NB4 (cell line): ENCODE measurements at regions not wholly inside any gene's neighbourhood (a gene's known extent, or its start where the extent isn't known, plus 50 kb on each side); places are given as distances from the start of the nearest gene placed in this dataset.

Experiments used
- DNase-seq: peaks from one replicate; pipeline ENCODE4 v3.0.0; 2010; ENCODE audit warnings: low read depth
- H3K4me3 ChIP-seq: one replicate; pipeline ENCODE4 v1.5.1; 2011; ENCODE audit warnings: mild to moderate bottlenecking, low read depth, low read length, moderate library complexity
- MYC ChIP-seq: IDR thresholded peaks from 2 replicates; pipeline ENCODE4 v1.6.1; 2011; ENCODE audit warnings: low read depth, low read length
- POLR2A ChIP-seq: IDR thresholded peaks from 2 replicates; pipeline ENCODE4 v1.6.1; 2011; ENCODE audit warnings: mild to moderate bottlenecking; ENCODE audit not compliant: insufficient read length; ENCODE audit errors: extremely low read depth
- TF ChIP-seq, protein P1 (sequence below): IDR thresholded peaks from 2 replicates; pipeline ENCODE4 v1.6.1; 2011; ENCODE audit warnings: low read depth, low read length
- TF ChIP-seq, protein P2 (sequence below): IDR thresholded peaks from one replicate; pipeline ENCODE4 v1.5.1; 2012; ENCODE audit warnings: low read depth, low read length

DNA sequence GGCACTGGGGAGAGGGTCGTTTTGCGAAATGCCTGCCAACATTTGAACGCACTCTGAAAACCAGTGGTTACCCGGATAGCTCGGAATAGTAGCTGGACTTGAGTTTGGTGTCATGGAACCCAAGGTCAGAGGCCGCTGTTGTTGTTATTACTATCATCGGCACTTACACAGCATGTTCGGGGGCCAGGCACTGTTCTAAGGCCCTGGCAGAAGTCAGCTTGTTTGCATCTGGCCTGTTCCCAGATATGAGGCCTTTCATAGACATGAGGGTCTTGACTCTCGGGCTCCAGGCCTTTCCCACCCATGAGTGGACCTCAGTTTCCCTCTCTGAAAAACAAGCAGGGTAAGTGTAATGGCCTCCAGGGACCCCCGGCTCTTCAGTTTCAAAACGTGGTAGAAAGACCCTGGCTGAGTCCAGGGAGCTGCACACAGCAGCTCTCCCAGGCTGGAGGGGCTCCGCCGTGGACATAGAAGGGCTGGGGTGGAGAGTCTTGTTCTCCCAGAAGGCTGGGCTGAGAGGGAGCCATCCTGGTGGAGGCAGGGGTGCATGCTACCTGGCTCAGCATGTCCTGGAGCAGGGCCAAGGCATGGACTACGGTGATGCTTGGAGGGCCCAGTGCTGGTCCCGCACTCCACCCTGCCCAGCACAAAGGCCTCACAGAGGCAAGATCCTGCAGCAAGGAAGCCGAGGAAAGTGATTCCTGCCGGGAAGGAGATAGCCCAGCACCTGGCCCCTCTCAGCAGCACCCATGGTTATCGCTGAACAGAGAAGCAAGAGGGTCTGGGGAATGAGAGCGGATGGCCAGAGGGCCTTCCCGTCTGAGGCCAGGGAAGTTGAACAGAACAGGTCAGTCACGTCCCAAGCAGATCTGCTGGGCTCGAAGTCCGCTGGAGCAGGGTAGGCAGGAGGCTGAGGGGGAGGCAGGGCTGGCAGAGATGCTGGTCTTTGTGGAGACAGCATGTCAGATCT, 63.5 kb upstream of the C14orf180 start:
- TF ChIP-seq, protein P1, sequence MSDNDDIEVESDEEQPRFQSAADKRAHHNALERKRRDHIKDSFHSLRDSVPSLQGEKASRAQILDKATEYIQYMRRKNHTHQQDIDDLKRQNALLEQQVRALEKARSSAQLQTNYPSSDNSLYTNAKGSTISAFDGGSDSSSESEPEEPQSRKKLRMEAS = no peak
- TF ChIP-seq MYC (no peak), POLR2A (no peak)
- TF ChIP-seq, protein P2, sequence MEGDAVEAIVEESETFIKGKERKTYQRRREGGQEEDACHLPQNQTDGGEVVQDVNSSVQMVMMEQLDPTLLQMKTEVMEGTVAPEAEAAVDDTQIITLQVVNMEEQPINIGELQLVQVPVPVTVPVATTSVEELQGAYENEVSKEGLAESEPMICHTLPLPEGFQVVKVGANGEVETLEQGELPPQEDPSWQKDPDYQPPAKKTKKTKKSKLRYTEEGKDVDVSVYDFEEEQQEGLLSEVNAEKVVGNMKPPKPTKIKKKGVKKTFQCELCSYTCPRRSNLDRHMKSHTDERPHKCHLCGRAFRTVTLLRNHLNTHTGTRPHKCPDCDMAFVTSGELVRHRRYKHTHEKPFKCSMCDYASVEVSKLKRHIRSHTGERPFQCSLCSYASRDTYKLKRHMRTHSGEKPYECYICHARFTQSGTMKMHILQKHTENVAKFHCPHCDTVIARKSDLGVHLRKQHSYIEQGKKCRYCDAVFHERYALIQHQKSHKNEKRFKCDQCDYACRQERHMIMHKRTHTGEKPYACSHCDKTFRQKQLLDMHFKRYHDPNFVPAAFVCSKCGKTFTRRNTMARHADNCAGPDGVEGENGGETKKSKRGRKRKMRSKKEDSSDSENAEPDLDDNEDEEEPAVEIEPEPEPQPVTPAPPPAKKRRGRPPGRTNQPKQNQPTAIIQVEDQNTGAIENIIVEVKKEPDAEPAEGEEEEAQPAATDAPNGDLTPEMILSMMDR = no peak
- no peak for DNase-seq
- H3K4me3 ChIP-seq = no peak overlapping the region

DNA sequence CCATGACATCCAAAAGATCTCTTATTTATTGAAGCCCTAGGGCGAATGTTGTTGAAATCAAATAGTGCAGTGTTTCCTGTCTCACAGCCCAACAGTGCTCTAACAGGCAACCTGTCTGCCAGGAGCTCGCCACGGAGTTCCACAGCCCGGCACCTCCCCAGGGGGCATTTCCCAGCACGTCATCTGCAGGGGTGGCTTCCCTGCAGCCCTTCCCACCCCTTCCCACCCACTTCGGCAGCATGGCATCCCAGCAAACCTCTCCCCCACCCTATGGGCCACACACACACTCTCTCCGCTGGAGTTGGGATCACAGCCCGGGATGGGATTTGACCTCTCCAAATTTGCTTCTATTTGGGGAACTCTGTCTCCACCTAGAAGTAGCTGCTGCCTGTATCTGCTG, 62.7 kb upstream of the C14orf180 start:
- H3K4me3 ChIP-seq = no peak overlapping the region
- DNase-seq = no peak
- TF ChIP-seq, protein P1 = no peak
- TF ChIP-seq POLR2A (no peak), MYC (no peak)
- TF ChIP-seq, protein P2 = no peak

DNA sequence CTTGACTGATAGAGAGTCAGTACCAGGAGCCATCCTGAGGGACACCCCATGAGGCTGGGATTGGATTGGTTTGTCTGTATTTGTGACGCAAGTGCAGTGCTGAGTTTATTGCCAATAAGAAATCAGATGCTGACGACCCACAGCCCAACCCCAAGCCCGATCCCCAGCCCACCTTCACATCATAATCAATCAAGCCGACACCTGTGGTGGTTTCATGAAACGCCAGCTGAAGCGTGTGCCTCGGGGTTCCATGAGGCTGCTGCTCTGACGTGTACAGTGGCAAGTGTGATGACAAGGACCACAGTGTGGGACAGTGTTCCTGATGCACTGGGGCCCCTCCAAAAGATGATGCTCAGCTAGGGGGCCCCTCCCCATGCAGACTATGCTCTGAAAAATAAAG, 62.1 kb upstream of the C14orf180 start:
- TF ChIP-seq, protein P2 = no peak
- TF ChIP-seq MYC (no peak), POLR2A (no peak)
- TF ChIP-seq, protein P1 = no peak
- no peak overlapping the region for H3K4me3 ChIP-seq
- no peak for DNase-seq

DNA sequence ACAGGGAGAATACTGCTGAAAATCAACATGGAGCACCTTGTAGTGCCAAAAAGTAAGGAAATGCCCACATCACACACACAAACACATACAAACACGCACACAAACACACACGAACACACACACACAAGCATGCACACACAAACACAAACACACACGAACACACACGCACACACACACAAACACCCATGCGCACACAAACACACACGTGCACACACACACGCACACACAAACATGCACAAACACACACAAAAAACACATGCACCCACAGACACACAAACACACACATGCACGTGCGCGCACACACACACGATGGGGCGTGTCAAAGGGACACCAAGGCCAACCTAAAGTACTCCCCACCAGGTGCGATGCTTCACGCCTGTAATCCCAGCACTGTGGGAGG, 61.7 kb upstream of the C14orf180 start:
- no peak for DNase-seq
- TF ChIP-seq POLR2A = no peak
- no peak for TF ChIP-seq MYC
- TF ChIP-seq, protein P1 = no peak
- TF ChIP-seq, protein P2 = no peak
- no peak overlapping the region for H3K4me3 ChIP-seq

DNA sequence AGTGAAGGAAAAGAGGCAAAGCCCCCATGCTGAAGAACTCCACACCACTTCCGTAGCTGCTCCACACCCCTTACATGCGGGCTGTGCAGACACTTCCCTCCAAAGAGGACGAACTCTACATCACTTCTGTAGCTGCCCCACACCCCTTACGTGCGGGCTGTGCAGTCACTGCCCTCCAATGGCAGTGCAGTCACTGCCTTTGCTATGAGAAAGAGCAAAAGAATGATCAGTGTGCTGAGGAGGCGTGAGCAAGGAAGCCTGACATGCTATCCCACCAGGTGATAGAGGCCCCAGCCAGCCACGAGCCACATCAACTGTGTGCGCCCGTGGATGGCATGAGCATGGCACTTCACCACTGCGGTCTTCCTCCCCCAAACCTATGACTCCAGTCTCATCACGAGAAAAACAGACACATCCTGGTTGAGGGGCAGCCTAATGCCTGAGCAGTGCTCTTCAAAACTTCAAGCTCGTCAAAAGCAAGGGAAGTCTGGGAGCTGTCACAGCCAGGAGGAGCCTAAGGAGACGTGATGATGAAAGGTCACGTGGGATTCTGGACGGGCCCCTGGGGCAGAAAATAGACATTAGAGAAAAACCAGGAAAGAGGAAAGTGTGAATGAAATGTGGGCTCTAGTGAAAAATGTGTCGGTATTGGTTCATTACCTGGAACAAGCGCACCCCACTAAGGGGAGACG, 60.8 kb upstream of the C14orf180 start:
- DNase-seq = no peak
- no peak overlapping the region for H3K4me3 ChIP-seq
- TF ChIP-seq, protein P2 = no peak
- no peak for TF ChIP-seq POLR2A
- TF ChIP-seq MYC = no peak
- TF ChIP-seq, protein P1 = no peak
